ENCODE measurements at regions not wholly inside any gene's neighbourhood (a gene's known extent, or its start where the extent isn't known, plus 50 kb on each side); places are given as distances from the start of the nearest gene placed in this dataset.

GRCh38 chr10:28733647-28734046 is 56.3 kb downstream of the BAMBI start:
- TF ChIP-seq CTCF (IDR thresholded peaks at IDR 0.05) = no peak
- TF ChIP-seq POLR2A (IDR thresholded peaks at IDR 0.05) = no peak

Measured in lower leg skin (tissue), 3 donors.